ENCODE measurements at regions not wholly inside any gene's neighbourhood (a gene's known extent, or its start where the extent isn't known, plus 50 kb on each side); places are given as distances from the start of the nearest gene placed in this dataset.
"Not testable (repeated sequence)": the region's sequence is repeated elsewhere in the genome, so short reads cannot be mapped to it uniquely, and the experiment has no call there.

- no peak for DNase-seq
Observed at GRCh38 chr17:71628306-71628705, 492.5 kb upstream of the SOX9 start.

- DNase-seq: no peak
Observed at GRCh38 chr17:71631483-71631882, 489.3 kb upstream of the SOX9 start.

DNA sequence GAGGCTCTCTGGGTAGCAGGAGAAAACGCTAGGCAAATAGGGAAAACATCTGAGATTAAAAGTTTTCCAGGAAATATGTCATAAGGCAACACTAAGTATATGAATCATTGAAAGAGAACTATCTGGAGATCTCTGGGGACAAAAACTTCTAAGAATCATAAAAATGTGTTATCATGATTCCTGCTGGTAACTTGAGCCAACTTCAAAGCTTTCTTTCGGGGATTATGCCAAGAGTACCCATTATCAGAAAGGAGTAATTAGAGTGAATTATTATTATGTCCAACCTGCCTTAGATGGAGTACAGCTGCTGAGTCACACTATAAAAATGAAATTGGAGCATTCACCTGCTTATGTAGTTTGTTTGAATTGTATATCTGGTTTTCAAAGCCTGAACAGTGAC lies 488.5 kb upstream of the SOX9 start:
- no peak for DNase-seq

DNA sequence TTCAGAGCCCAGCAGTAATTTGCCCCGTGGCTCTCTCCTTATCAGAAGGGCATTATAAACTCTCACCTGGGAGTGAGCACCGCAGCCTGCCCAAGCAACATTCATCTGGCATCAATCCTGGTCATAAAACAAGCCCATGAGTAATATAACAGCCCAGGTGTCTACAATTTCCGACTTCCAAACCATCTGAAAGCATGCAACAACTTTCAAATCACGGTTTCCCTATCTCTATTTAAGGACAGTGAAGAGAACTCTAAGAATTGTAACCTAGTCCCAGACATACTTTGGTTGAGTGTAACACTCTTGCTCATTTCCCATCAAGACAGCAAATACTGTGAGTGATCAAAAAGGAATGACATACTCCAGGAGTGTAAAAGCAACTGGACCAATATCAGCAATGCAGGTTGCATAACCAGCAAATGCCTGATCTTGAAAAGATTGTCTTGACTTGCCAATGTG lies 487.4 kb upstream of the SOX9 start:
- DNase-seq: no peak

DNA sequence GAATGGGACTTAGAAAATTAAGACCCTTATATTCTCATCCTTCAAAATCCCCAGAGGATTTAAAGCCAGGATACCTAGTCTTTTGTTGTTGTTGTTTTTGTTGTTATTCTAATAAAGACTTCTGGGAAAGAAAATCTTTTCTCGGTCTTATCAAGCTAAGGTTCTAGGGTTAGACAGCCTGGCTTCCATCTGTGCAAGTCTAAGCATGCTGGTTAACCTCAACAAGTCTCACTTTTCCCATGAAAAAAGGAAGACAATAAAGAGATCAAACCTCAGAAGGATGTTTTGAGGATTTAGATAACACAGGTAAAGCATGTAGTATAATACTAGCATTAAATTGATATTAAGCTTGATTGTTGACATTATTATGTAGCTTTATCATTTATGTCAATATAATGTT lies 486.4 kb upstream of the SOX9 start:
- no peak for DNase-seq

DNA sequence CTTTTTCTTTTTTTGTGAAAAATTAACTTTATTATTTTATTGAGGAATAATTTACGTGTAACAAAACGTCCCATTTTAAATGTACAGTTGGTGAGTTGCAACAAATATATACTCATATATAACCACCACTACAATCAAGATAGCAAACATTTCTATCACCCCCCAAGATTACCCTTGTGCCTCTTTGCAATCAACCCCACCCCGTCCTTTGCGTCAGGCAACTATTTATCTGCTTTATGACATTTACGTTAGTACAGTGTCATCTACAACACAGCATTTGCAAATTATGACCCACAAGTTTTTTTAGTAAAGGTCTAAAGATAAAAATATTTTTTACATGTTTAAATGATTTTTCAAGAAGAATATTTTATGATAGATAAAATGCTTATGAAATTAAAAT lies 485.6 kb upstream of the SOX9 start:
- DNase-seq: no peak

GRCh38 chr17:71636644-71637043 lies 484.2 kb upstream of the SOX9 start:
- DNase-seq: no peak

DNA sequence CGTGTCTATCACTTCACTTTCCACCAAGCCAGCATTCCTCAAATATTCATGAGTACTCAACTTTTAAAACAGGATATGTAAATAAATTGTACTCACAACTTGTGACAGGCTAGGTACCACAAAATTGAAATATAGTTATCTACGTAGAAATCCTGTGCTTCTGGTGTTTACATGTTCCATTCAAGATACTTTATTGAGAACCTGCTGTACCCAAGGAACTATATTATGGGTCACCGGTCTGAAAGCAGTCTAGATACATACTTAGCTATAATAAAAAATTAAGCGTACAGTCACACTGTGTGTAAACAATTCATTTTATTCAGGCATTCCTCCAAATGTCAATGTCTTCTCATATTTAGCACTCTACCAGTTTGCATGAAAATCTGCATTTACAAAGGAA lies 482.2 kb upstream of the SOX9 start:
- no peak for DNase-seq

- no peak for DNase-seq
Observed at GRCh38 chr17:71639865-71640264, 481.0 kb upstream of the SOX9 start.

DNA sequence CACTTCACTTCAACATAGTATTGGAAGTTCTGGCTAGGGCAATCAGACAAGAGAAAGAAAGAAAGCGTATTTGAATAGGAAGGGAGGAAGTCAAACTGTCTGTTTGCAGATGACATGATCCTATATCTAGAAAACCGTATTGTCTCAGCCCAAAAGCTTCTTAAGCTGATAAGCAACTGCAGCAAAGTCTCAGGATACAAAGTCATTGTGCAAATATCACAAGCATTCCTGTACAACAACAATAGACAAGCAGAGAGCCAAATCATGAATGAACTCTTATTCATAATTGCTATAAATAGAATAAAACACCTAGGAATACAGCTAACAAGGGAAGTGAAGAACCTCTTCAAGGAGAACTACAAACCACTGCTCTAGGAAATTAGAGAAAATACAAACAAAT lies 473.9 kb upstream of the SOX9 start:
- not testable (repeated sequence) for DNase-seq

- DNase-seq: not testable (repeated sequence)
Observed at GRCh38 chr17:71648342-71648741, 472.5 kb upstream of the SOX9 start.

DNA sequence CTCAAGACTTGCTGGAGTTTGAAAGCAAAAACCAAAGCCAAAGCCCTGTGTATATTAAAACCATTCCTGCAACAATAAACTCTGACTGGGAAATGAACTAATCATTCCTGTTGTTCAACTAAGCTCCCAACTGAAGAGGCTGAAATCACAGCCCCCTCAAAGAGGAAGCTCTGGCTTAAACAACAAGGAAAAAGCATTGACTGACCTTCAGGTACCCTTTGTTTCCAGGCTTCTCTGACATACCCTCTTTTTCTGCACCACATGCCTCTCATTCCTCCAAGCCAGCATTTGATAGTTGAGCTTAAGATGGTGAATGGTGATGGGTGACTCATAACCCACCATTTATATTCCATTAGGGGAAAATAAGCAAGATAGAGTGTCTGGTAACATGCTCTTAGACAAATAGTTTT lies 470.9 kb upstream of the SOX9 start:
- no peak for DNase-seq

DNA sequence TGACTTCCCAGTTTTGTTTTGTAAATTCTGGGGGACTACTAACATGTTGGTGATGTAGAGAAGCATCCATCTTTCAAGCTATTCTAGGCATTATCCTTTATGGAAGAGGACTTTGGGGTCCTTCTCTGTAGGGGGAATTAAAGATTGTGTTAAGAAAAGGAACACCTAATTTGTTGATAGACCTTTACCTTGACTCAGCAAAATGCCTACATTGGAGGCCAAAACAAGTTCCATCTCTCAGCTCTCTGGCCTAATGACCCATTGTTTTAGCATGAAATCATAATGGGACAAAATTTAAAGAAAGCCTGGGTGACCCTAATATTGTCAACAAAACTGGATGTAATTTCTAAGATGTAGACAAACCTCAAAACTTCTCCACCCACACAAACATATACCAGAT lies 465.3 kb upstream of the SOX9 start:
- DNase-seq: no peak

DNA sequence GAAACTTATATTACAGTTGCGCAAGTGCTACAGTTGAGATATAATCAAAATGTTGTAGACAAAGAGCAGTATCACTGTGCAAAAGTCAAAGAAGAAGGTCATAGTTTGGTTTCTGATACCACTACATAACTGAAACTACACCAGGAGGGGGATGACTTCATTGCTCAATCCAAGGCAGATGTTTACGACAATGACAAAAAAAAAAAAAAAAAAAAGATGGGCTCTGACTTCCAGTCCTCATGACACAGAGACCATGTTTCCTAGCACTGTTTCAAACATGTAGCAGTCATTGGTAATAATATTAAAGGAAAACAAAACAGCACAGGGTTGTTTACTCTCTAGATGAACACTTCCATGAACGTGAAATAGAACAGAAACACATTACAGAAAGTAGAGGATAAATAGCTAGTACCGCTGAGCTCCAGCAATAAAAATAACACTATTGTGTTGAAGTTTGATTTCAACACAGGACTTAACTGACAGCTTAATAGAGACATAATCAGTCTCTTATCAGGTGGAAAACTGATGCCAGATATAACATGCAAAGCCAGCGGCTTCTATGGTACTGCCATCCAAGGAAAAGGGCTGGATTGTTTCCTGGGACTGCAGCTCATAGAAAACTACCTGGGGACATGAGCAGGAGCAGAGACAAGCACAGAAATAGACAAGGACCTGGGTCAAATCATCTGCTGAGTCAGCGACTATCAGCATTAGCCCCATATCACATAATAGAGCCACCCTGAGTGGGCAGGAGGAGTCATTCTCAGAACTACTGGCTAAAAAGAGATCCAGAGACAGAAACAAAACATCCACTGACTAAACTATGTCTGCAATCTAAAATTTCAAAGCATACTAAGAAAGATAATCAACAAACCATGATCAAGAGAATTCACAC lies 463.6 kb upstream of the SOX9 start:
- DNase-seq: no peak

GRCh38 chr17:71658996-71659395 lies 461.8 kb upstream of the SOX9 start:
- DNase-seq: no peak

DNA sequence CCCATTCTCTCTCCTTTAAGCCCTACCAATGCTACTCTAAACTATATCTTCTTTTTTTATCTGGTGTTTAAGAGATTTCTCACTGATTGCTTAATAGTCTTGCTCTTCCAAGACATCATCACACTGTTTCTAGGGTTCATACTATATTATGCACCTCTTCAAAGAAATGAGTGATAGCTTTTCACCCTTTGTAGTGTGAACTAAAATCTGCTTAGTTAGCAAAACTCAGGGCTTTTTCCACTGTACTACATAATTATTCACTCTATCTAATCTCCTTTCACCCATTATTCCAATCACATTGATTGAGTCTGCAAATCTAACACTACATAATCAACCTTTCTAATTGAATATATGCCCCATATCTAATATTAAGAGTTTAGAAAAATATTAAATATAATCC lies 456.0 kb upstream of the SOX9 start:
- no peak for DNase-seq

DNA sequence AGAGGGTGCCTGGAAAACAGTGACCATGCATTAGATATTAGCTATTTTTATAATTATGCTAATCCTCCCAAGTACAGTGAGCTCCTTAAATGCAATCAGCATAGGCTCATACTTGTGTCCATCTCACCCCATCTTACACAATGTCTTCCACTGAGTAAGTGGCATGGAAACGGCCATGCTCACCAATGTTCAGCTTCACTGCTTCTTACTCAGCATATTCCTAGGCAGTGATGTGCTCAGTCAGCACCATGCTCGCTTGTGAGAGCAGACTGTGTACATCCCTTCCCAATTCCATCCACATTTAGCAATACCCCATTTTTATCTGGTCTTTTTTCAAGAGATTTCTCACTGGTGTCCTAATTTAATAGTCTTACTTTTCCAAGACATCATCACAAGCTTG lies 454.8 kb upstream of the SOX9 start:
- no peak for DNase-seq

GRCh38 chr17:71667661-71668060 lies 453.2 kb upstream of the SOX9 start:
- DNase-seq: no peak

DNA sequence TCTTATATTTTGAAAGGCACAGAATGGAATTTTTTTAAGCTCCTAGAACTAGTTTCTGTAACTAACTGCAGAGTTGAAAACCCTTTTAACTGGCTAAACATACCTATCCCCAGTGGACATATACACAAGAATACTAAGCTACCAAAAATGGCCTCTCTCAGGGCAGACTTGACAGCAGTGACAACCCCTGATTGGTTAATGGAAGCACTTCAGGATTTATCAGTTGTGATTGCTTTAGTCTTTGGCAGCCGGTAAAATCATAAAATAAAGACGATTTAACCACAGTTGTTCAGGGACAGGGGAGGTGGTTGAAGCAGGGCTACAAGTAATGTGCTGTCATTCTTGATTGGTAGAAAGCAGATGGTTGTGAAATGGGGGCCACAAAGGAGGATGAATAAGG lies 452.0 kb upstream of the SOX9 start:
- DNase-seq: no peak

DNA sequence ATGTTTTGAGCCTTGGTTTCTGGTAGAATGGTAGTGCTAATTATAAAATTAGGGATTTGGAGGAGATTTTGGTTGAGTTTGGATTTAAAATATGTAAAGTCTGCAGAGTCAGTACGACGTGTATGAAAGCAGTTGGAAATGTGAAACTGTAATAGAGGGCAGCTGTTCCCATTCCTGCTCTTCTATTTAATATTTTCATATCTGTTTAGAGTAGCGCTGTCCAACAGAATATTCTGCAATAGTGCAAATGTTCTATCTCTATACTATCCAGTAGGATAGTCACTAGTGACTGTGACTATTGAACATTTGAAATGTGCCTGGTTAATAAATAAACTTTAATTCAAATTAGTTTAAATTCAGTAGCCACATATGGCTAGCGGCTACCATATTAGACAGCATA lies 443.4 kb upstream of the SOX9 start:
- no peak for DNase-seq

- DNase-seq: no peak
Observed at GRCh38 chr17:71679832-71680231, 441.0 kb upstream of the SOX9 start.

- no peak for DNase-seq
Observed at GRCh38 chr17:71681427-71682173, 439.2 kb upstream of the SOX9 start.

GRCh38 chr17:71682174-71682494 lies 438.7 kb upstream of the SOX9 start:
- DNase-seq: no peak

- no peak for DNase-seq
Observed at GRCh38 chr17:71689782-71690181, 431.0 kb upstream of the SOX9 start.

GRCh38 chr17:71699907-71700306 lies 420.9 kb upstream of the SOX9 start:
- DNase-seq: no peak
